Smooth muscle cell (in vitro differentiated cells): ENCODE measurements at regions not wholly inside any gene's neighbourhood (a gene's known extent, or its start where the extent isn't known, plus 50 kb on each side); places are given as distances from the start of the nearest gene placed in this dataset.

Source experiments
- DNase-seq: peaks from one replicate; lab custom pipeline; 2025; ENCODE audit not compliant: unreplicated experiment; lab: John Stamatoyannopoulos, UW
- H2AFZ ChIP-seq: fragments of 200-600 bp; sonication (generic); 2 replicates; pipeline ENCODE4 v1.6.0; 2016; ENCODE audit warnings: antibody characterized with exemption, low read depth, mild to moderate bottlenecking
- H3F3A ChIP-seq: fragments of 200-600 bp; sonication (generic); 2 replicates; pipeline ENCODE4 v1.6.0; 2017; ENCODE audit warnings: antibody characterized with exemption, low read depth
- H3K27ac ChIP-seq: fragments of 200-600 bp; sonication (generic); 2 replicates; pipeline ENCODE4 v1.5.1; 2016; ENCODE audit warnings: low read depth, mild to moderate bottlenecking
- H3K27me3 ChIP-seq: fragments of 200-600 bp; sonication (generic); 2 replicates; pipeline ENCODE4 v1.6.1; 2016; ENCODE audit warnings: low read depth, mild to moderate bottlenecking
- H3K36me3 ChIP-seq: fragments of 200-600 bp; sonication (generic); 2 replicates; pipeline ENCODE4 v1.5.1; 2016; ENCODE audit warnings: low read depth
- H3K4me1 ChIP-seq: fragments of 200-600 bp; sonication (generic); 2 replicates; pipeline ENCODE4 v1.5.1; 2016; ENCODE audit warnings: low read depth
- H3K4me2 ChIP-seq: fragments of 200-600 bp; sonication (generic); 2 replicates; pipeline ENCODE4 v1.6.0; 2016; ENCODE audit warnings: mild to moderate bottlenecking
- H3K4me3 ChIP-seq: fragments of 200-600 bp; sonication (generic); 2 replicates; pipeline ENCODE4 v1.5.1; 2016; ENCODE audit warnings: mild to moderate bottlenecking
- H3K79me2 ChIP-seq: fragments of 200-600 bp; sonication (generic); 2 replicates; pipeline ENCODE4 v1.6.0; 2016; ENCODE audit warnings: low read depth, mild to moderate bottlenecking
- H3K9ac ChIP-seq: fragments of 200-600 bp; sonication (generic); 2 replicates; pipeline ENCODE4 v1.6.0; 2016; ENCODE audit warnings: low read depth
- H3K9me3 ChIP-seq: fragments of 200-600 bp; sonication (generic); replicated peaks from 2 replicates; pipeline ENCODE4 v1.5.1; 2016; ENCODE audit warnings: low read depth
- H4K20me1 ChIP-seq: fragments of 200-600 bp; sonication (generic); 2 replicates; pipeline ENCODE4 v1.6.0; 2016; ENCODE audit warnings: low read depth
- CTCF ChIP-seq: fragments of 200-600 bp; sonication (generic); IDR thresholded peaks from 2 replicates; pipeline ENCODE4 v1.5.1; 2017; ENCODE audit warnings: borderline replicate concordance, mild to moderate bottlenecking, antibody characterized with exemption; ENCODE audit not compliant: insufficient read depth, poor library complexity, severe bottlenecking
- WGBS: methylation state at CpG from one replicate; pipeline ENCODE4 v1.1.7; 2016; ENCODE audit warnings: low lambda C conversion rate; 5-methylcytosine and 5-hydroxymethylcytosine counted together

- no peak overlapping the region for H3K27ac ChIP-seq
- no peak for DNase-seq
- no peaks in the 10 kb centered on the region for H3K9me3 ChIP-seq
- WGBS: 41% methylated on average over 7 of the region's 7 CpGs
- peak overlapping the region; percentile 0 for H3K4me2 ChIP-seq
- H3K4me3 ChIP-seq: no peak overlapping the region
- H2AFZ ChIP-seq: no peak overlapping the region
- no peaks in the 10 kb centered on the region for H3K4me1 ChIP-seq
- no peak for TF ChIP-seq CTCF
- no peaks in the 10 kb centered on the region for H4K20me1 ChIP-seq
- H3F3A ChIP-seq: no peaks in the 10 kb centered on the region
- H3K27me3 ChIP-seq: peaks cover 24% of the 10 kb centered on the region
- H3K36me3 ChIP-seq: no peaks in the 10 kb centered on the region
- H3K79me2 ChIP-seq: no peaks in the 10 kb centered on the region
- H3K9ac ChIP-seq: no peak overlapping the region
Observed at GRCh38 chr3:43953814-43954692, 263.3 kb downstream of the ABHD5 start.

- no peaks in the 10 kb centered on the region for H3K79me2 ChIP-seq
- no peak overlapping the region for H3K27ac ChIP-seq
- peaks cover 20% of the 10 kb centered on the region for H3K27me3 ChIP-seq
- DNase-seq: no peak
- no peaks in the 10 kb centered on the region for H3K9me3 ChIP-seq
- H2AFZ ChIP-seq: no peak overlapping the region
- no peaks in the 10 kb centered on the region for H3K36me3 ChIP-seq
- no peaks in the 10 kb centered on the region for H3K4me1 ChIP-seq
- H3K4me3 ChIP-seq: no peak overlapping the region
- H3K9ac ChIP-seq: no peak overlapping the region
- 80% methylated on average over 5 of the region's 5 CpGs for WGBS
- no peak overlapping the region for H3K4me2 ChIP-seq
- H3F3A ChIP-seq: no peaks in the 10 kb centered on the region
- no peaks in the 10 kb centered on the region for H4K20me1 ChIP-seq
- no peak for TF ChIP-seq CTCF
Observed at GRCh38 chr3:43956945-43957344, 266.2 kb downstream of the ABHD5 start.

- WGBS: 88% methylated on average over 2 of the region's 2 CpGs
- H3K9ac ChIP-seq: no peak overlapping the region
- no peaks in the 10 kb centered on the region for H3F3A ChIP-seq
- H3K79me2 ChIP-seq: no peaks in the 10 kb centered on the region
- no peak for TF ChIP-seq CTCF
- DNase-seq: no peak
- no peak overlapping the region for H3K4me3 ChIP-seq
- H3K36me3 ChIP-seq: no peaks in the 10 kb centered on the region
- H3K4me1 ChIP-seq: no peaks in the 10 kb centered on the region
- no peaks in the 10 kb centered on the region for H4K20me1 ChIP-seq
- H2AFZ ChIP-seq: no peak overlapping the region
- H3K27ac ChIP-seq: no peak overlapping the region
- H3K27me3 ChIP-seq: peaks cover 25% of the 10 kb centered on the region
- no peak overlapping the region for H3K4me2 ChIP-seq
- no peaks in the 10 kb centered on the region for H3K9me3 ChIP-seq
Observed at GRCh38 chr3:43957553-43957952, 266.8 kb downstream of the ABHD5 start.
